ENCODE measurements at regions not wholly inside any gene's neighbourhood (a gene's known extent, or its start where the extent isn't known, plus 50 kb on each side); places are given as distances from the start of the nearest gene placed in this dataset.

GRCh38 chr6:26149240-26149639 lies 62.0 kb downstream of the HFE start:
- DNase-seq (ENCODE audit: low read depth, low spot score) = no peak

GRCh38 chr6:26152226-26153101 lies 65.2 kb downstream of the HFE start:
- DNase-seq (ENCODE audit: low read depth, low spot score) = no peak

- DNase-seq (ENCODE audit: low read depth, low spot score) = no peak
Observed at GRCh38 chr6:26155061-26155930, 68.1 kb downstream of the HFE start.

- DNase-seq (ENCODE audit: low read depth, low spot score) = peak; percentile 79
Observed at GRCh38 chr6:26156105-26156849, 69.0 kb downstream of the HFE start.

- no peak for DNase-seq (ENCODE audit: low read depth, low spot score)
Observed at GRCh38 chr6:26156850-26157250, 69.6 kb downstream of the HFE start.

GRCh38 chr6:26157251-26158075 lies 70.2 kb downstream of the HFE start:
- DNase-seq (ENCODE audit: low read depth, low spot score) = peak; percentile 95

- DNase-seq (ENCODE audit: low read depth, low spot score) = no peak
Observed at GRCh38 chr6:26158076-26158580, 70.9 kb downstream of the HFE start.

GRCh38 chr6:26158581-26159356 lies 71.5 kb downstream of the HFE start:
- DNase-seq (ENCODE audit: low read depth, low spot score) = no peak

GRCh38 chr6:26159357-26160273 lies 72.4 kb downstream of the HFE start:
- DNase-seq (ENCODE audit: low read depth, low spot score) = no peak

- DNase-seq (ENCODE audit: low read depth, low spot score) = no peak
Observed at GRCh38 chr6:26161322-26161721, 74.1 kb downstream of the HFE start.

GRCh38 chr6:26162399-26162798 lies 75.2 kb downstream of the HFE start:
- no peak for DNase-seq (ENCODE audit: low read depth, low spot score)

GRCh38 chr6:26163427-26164119 lies 76.3 kb downstream of the HFE start:
- no peak for DNase-seq (ENCODE audit: low read depth, low spot score)

GRCh38 chr6:26164120-26164505 lies 76.9 kb downstream of the HFE start:
- no peak for DNase-seq (ENCODE audit: low read depth, low spot score)

GRCh38 chr6:26165261-26165790 lies 78.1 kb downstream of the HFE start:
- no peak for DNase-seq (ENCODE audit: low read depth, low spot score)

GRCh38 chr6:26170181-26170580 lies 83.0 kb downstream of the HFE start:
- no peak for DNase-seq (ENCODE audit: low read depth, low spot score)

GRCh38 chr6:26170951-26171841 lies 84.0 kb downstream of the HFE start:
- DNase-seq (ENCODE audit: low read depth, low spot score) = no peak

- no peak for DNase-seq (ENCODE audit: low read depth, low spot score)
Observed at GRCh38 chr6:26172608-26172968, 85.4 kb downstream of the HFE start.

Measured in brain pericyte (primary cell).